ENCODE measurements at regions not wholly inside any gene's neighbourhood (a gene's known extent, or its start where the extent isn't known, plus 50 kb on each side); places are given as distances from the start of the nearest gene placed in this dataset.

DNA sequence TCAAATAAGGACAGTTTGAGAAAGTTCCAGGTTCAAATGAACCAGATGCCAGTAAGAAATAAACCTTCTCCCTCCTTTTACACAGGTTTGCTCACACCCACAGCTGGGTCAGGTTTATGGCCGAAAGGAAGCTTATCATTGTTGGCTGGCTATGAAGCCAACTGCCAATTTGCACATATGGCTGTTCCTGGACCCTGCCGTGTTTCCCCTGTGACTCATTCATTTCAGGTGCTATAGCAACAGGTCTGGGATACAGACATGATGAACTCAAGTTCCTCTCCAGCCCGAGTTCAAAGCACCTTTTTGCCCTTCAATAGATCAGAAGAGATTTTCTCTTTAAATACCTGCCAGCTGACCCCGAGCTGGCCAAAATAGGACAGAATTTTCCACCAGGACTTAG is 134.4 kb upstream of the SMYD2 start:
- TF ChIP-seq, protein P1, sequence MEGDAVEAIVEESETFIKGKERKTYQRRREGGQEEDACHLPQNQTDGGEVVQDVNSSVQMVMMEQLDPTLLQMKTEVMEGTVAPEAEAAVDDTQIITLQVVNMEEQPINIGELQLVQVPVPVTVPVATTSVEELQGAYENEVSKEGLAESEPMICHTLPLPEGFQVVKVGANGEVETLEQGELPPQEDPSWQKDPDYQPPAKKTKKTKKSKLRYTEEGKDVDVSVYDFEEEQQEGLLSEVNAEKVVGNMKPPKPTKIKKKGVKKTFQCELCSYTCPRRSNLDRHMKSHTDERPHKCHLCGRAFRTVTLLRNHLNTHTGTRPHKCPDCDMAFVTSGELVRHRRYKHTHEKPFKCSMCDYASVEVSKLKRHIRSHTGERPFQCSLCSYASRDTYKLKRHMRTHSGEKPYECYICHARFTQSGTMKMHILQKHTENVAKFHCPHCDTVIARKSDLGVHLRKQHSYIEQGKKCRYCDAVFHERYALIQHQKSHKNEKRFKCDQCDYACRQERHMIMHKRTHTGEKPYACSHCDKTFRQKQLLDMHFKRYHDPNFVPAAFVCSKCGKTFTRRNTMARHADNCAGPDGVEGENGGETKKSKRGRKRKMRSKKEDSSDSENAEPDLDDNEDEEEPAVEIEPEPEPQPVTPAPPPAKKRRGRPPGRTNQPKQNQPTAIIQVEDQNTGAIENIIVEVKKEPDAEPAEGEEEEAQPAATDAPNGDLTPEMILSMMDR (IDR thresholded peaks at IDR 0.05): no peak
- Histone ChIP-seq H3K36me3 (ENCODE audit: control insufficient read depth, insufficient read depth, low read length) (peaks cover 2% of the 10 kb centered on the region), H3K27me3 (ENCODE audit: control insufficient read depth, insufficient read depth, low read length) (no peaks in the 10 kb centered on the region), H2AFZ (no peak overlapping the region), H3K4me2 (ENCODE audit: low read length) (no peak overlapping the region), H3K79me2 (no peaks in the 10 kb centered on the region), H3K4me1 (no peaks in the 10 kb centered on the region), H3K27ac (no peak overlapping the region), H3K4me3 (ENCODE audit: low read depth, low read length) (no peak overlapping the region), H3K9me3 (ENCODE audit: control insufficient read depth, low read length) (no peaks in the 10 kb centered on the region), H3K9ac (no peak overlapping the region)

DNA sequence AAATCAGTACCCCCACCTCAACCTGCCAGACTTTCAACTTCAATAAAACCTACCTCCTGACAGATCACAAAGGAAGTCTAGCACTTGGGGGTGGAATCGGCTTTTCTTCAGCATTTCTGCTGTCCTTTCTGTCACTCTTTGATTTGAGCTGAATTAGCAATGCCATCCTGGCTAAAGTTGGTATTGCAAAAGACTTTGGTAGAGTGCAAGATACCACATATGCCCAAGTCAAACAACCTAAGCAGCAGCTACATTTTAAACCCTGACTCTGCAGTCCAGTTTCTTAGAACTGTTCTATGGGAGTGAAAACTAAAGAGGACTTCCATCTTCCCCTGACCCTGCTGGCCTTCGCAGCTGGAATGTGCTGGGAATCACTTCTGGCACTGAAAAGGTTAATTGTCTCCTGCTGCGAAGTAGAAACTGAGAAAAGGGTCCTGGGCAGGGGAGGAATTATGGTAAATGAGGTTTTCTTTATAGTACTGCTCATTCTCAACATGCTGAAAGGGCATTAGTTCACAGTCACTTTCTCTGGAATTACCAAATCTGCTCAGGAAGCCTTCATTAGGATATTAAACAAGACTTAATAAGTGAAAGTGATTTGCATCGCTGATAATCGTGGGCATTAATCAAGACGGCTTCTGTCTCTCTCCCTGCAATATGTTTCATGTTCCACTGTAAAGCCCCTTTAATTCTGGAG is 126.2 kb upstream of the SMYD2 start:
- H3K4me1 ChIP-seq: no peaks in the 10 kb centered on the region
- no peaks in the 10 kb centered on the region for H3K27me3 ChIP-seq (ENCODE audit: control insufficient read depth, insufficient read depth, low read length)
- H2AFZ ChIP-seq: no peak overlapping the region
- no peak overlapping the region for H3K4me3 ChIP-seq (ENCODE audit: low read depth, low read length)
- TF ChIP-seq, protein P1 (IDR thresholded peaks at IDR 0.05): no peak
- H3K9ac ChIP-seq: no peak overlapping the region
- H3K79me2 ChIP-seq: no peaks in the 10 kb centered on the region
- H3K27ac ChIP-seq: no peak overlapping the region
- H3K36me3 ChIP-seq (ENCODE audit: control insufficient read depth, insufficient read depth, low read length): peaks cover 2% of the 10 kb centered on the region
- no peak overlapping the region for H3K4me2 ChIP-seq (ENCODE audit: low read length)
- H3K9me3 ChIP-seq (ENCODE audit: control insufficient read depth, low read length): no peaks in the 10 kb centered on the region

DNA sequence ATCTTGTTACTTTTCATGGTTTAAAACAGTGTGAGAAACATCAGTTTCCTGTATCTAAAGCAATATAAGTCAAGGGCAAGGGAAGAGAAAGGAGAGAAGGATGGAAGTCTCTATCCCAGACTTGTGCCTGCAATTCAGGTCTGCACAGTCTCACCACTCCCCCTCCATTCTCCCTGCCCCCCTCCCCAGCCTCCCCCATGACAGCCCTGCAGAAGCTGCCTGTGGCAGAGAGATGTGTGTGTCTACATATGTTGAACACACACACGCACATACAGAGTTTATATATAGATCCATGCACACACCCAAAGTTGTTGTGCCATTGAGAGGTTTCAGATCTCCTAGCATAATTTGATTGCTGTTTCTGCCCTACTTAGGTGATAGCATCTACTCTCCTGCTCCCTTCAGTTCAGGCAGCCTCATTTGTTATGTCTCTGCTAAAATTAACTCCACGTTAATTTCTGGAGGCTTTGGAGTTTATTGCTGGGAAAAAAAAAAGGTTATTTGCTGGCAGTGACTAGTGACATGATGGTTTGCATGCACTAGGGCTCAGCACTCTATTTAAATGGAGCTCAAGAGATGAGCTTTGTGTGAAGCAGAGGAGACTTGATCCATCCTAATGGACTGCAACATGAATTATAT is 124.9 kb upstream of the SMYD2 start:
- Histone ChIP-seq H3K9ac (no peak overlapping the region), H3K4me1 (no peaks in the 10 kb centered on the region)

DNA sequence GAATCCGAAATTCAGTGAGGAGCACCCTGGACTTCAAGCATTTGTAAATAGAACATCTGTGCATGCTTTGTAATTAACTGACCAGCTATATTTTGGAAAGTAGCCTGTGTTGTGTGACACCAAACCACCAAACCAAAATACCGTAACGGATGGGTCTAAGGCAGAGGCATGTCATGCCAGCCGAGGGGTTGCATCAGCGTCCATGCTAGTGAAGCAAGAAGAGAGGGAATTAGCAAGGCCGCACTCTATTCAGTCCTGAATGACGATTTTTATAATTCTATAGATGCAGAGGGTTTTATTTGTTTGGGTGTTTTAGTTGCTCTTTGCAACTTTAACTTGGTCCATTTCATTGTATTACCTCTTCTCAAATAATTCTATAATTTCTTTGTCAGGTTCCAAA is 116.8 kb upstream of the SMYD2 start:
- H3K79me2 ChIP-seq: no peaks in the 10 kb centered on the region
- no peaks in the 10 kb centered on the region for H3K4me1 ChIP-seq
- H3K27me3 ChIP-seq (ENCODE audit: control insufficient read depth, insufficient read depth, low read length): no peaks in the 10 kb centered on the region
- no peaks in the 10 kb centered on the region for H3K36me3 ChIP-seq (ENCODE audit: control insufficient read depth, insufficient read depth, low read length)
- no peaks in the 10 kb centered on the region for H3K9me3 ChIP-seq (ENCODE audit: control insufficient read depth, low read length)
- no peak overlapping the region for H3K4me2 ChIP-seq (ENCODE audit: low read length)
- no peak overlapping the region for H3K9ac ChIP-seq
- no peak overlapping the region for H3K27ac ChIP-seq
- TF ChIP-seq, protein P1 (IDR thresholded peaks at IDR 0.05): no peak
- no peak overlapping the region for H3K4me3 ChIP-seq (ENCODE audit: low read depth, low read length)
- no peak overlapping the region for H2AFZ ChIP-seq

More for the DNA sequence above, 124.9 kb upstream of the SMYD2 start:
- H3K4me2 ChIP-seq (ENCODE audit: low read length): no peak overlapping the region
- no peak overlapping the region for H3K4me3 ChIP-seq (ENCODE audit: low read depth, low read length)
- TF ChIP-seq, protein P1 (IDR thresholded peaks at IDR 0.05): no peak
- no peaks in the 10 kb centered on the region for H3K79me2 ChIP-seq
- no peaks in the 10 kb centered on the region for H3K9me3 ChIP-seq (ENCODE audit: control insufficient read depth, low read length)
- no peak overlapping the region for H3K27ac ChIP-seq
- peaks cover 2% of the 10 kb centered on the region for H3K36me3 ChIP-seq (ENCODE audit: control insufficient read depth, insufficient read depth, low read length)
- H3K27me3 ChIP-seq (ENCODE audit: control insufficient read depth, insufficient read depth, low read length): no peaks in the 10 kb centered on the region
- no peak overlapping the region for H2AFZ ChIP-seq
